A549 (cell line): ENCODE measurements at regions not wholly inside any gene's neighbourhood (a gene's known extent, or its start where the extent isn't known, plus 50 kb on each side); places are given as distances from the start of the nearest gene placed in this dataset.

Source experiments
- BHLHE40 ChIP-seq: IDR thresholded peaks from 2 replicates; pipeline ENCODE4 v1.6.1; 2012; ENCODE audit warnings: low read depth, low read length, inconsistent platforms
- EP300 ChIP-seq, 2 experiments: fragments of >200 bp; sonication (Bioruptor Twin); formaldehyde crosslinking; IDR thresholded peaks; 2 replicates in 1 of 2; 3 replicates in 1 of 2; pipeline ENCODE4 v1.6.1; 2016 to 2017
- HOXA7 ChIP-seq: fragments of 250-450 bp; sonication (Bioruptor Pico); IDR thresholded peaks from 2 replicates; pipeline ENCODE4 v1.5.0; 2020; ENCODE audit warnings: mild to moderate bottlenecking, moderate library complexity
- JUNB ChIP-seq: fragments of >200 bp; sonication (Bioruptor Twin); formaldehyde crosslinking; IDR thresholded peaks from 2 replicates; pipeline ENCODE4 v1.6.1; 2016
- PHF8 ChIP-seq: fragments of 200-600 bp; sonication (generic); IDR thresholded peaks from 2 replicates; pipeline ENCODE4 v1.6.1; 2016; ENCODE audit warnings: low read depth, mild to moderate bottlenecking, antibody characterized with exemption, moderate library complexity, borderline replicate concordance
- POLR2A ChIP-seq: IDR thresholded peaks from 2 replicates; pipeline ENCODE4 v1.6.1; 2012; ENCODE audit warnings: mild to moderate bottlenecking, low read length
- RAD21 ChIP-seq, 2 experiments: fragments of >200 bp in 1 of 2; sonication (Bioruptor Twin) in 1 of 2; formaldehyde crosslinking in 1 of 2; IDR thresholded peaks in 1 of 2; conservative IDR thresholded peaks in 1 of 2; 2 replicates in 1 of 2; 3 replicates in 1 of 2; pipeline ENCODE4 v1.6.1; 2012 to 2018; ENCODE audit warnings: inconsistent platforms in 1 of 2
- TF ChIP-seq, protein P1 (sequence below): fragments of >200 bp; sonication (Bioruptor Twin); formaldehyde crosslinking; IDR thresholded peaks from 3 replicates; pipeline ENCODE4 v1.5.1; 2016
- TF ChIP-seq, protein P2 (sequence below): IDR thresholded peaks from 2 replicates; pipeline ENCODE4 v1.6.1; 2012
- TF ChIP-seq, protein P3 (sequence below): fragments of 450-650 bp; IDR thresholded peaks from 2 replicates; pipeline ENCODE4 v1.6.1; 2014; ENCODE audit warnings: antibody characterized with exemption

DNA sequence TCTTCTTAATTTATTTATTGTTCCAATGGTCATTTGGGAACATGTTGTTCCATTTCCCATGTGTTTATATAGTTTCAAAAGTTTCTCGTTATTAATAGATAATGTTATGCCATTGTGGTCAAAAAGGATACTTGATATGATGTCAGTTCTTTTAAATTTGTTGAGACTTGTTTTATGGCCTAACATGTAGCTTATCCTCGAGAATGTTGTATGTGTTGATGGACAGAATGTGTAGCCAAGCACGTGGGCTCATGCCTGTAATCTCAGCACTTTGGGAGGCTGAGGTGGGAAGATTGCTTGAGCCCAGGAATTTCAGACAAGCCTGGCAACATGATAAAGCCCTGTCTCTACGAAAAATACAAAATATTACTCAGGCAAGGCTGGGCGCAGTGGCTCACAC lies 168.5 kb upstream of the USP38 start:
- TF ChIP-seq, protein P1, sequence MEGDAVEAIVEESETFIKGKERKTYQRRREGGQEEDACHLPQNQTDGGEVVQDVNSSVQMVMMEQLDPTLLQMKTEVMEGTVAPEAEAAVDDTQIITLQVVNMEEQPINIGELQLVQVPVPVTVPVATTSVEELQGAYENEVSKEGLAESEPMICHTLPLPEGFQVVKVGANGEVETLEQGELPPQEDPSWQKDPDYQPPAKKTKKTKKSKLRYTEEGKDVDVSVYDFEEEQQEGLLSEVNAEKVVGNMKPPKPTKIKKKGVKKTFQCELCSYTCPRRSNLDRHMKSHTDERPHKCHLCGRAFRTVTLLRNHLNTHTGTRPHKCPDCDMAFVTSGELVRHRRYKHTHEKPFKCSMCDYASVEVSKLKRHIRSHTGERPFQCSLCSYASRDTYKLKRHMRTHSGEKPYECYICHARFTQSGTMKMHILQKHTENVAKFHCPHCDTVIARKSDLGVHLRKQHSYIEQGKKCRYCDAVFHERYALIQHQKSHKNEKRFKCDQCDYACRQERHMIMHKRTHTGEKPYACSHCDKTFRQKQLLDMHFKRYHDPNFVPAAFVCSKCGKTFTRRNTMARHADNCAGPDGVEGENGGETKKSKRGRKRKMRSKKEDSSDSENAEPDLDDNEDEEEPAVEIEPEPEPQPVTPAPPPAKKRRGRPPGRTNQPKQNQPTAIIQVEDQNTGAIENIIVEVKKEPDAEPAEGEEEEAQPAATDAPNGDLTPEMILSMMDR: no peak
- TF ChIP-seq BHLHE40 (no peak), PHF8 (no peak), RAD21 (conservative IDR thresholded peaks at IDR 0.05 in 1 of 2, IDR thresholded peaks at IDR 0.05 in 1 of 2) (no peak), POLR2A (no peak), JUNB (no peak), EP300 (IDR thresholded peaks at IDR 0.05) (no peak), HOXA7 (CRISPR knock-in tag) (no peak)
- TF ChIP-seq, protein P2, sequence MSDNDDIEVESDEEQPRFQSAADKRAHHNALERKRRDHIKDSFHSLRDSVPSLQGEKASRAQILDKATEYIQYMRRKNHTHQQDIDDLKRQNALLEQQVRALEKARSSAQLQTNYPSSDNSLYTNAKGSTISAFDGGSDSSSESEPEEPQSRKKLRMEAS: no peak
- TF ChIP-seq, protein P3, sequence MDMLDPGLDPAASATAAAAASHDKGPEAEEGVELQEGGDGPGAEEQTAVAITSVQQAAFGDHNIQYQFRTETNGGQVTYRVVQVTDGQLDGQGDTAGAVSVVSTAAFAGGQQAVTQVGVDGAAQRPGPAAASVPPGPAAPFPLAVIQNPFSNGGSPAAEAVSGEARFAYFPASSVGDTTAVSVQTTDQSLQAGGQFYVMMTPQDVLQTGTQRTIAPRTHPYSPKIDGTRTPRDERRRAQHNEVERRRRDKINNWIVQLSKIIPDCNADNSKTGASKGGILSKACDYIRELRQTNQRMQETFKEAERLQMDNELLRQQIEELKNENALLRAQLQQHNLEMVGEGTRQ: no peak
